ENCODE measurements at regions not wholly inside any gene's neighbourhood (a gene's known extent, or its start where the extent isn't known, plus 50 kb on each side); places are given as distances from the start of the nearest gene placed in this dataset.
A peak's percentile ranks its signal among the peaks of the same experiment; 100 is the strongest.

DNA sequence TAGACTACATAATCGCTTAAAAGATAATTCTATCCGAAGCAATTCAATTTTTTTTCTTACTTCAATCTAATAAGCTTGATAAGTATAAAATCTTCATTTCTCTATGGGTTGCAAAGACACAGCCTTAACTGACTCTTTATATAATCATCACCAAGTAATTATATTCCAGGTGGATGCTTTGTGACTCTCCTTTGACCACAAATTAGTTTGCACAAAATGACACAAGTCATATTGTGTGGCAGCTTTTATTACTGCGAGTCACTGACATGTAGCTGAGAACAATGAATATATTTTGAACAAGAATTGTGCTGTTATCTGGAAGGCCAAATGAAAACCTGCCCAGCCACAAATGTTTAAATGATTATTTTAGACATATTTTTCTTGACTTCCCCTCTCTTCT lies 1727.8 kb downstream of the ARAP2 start:
- peak; percentile 65 for DNase-seq

DNA sequence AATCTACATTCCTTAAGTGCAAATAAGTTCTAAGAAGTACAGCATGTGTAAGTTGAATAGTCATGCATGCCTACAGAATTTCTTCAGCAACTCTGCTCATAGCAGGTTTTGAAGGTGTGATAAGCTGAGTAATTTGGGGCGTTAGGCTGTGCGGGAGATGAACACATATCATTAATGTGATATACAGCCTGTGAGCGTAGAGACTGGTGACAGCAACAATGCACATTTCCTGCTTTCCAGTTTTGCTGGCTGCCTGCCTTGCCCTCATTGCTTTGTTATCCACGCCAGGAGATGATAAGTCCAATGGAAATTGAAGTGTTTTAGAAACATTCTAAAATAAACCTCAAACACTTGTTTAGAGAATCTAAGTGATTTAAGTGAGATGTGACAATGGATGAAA lies 1709.4 kb downstream of the ARAP2 start:
- no peak for DNase-seq

DNA sequence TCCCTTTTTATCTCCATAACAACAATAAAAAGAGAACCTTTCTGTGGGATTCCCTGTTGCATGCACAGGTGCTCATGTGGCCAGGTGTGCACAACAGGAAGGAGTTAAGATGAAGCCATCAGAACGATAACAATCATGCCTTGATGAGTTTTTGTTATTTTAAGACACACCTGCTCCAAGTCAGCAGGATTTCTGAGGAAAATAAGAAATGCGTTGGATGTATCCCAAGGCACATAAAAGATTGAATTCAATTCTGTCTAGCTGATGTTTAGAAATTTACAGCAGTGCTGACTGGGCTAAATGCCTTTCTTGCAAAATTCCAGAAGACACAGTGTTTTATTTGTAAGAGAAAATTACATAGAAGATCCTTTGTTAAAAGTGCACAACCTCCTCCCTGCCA lies 1678.2 kb downstream of the ARAP2 start:
- DNase-seq, result peak; percentile 61

DNA sequence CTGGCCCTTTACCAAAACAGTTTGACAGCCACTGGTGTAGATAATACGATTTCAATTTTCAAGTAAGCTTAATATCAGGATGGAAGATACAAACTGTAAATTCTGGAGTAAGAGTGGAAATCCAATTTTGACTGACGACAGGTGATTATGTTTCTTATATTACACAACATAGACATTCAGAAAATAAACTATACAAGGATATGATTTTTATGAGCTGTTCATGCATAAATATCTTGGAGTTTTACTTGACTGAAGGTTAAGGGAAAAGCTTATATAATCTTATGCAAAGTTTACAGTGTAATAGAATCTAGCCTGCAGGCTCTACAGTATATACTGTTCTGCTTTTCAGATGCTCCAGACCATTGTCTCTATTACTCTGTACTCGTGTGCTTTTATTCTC lies 1672.3 kb downstream of the ARAP2 start:
- DNase-seq, result no peak

DNA sequence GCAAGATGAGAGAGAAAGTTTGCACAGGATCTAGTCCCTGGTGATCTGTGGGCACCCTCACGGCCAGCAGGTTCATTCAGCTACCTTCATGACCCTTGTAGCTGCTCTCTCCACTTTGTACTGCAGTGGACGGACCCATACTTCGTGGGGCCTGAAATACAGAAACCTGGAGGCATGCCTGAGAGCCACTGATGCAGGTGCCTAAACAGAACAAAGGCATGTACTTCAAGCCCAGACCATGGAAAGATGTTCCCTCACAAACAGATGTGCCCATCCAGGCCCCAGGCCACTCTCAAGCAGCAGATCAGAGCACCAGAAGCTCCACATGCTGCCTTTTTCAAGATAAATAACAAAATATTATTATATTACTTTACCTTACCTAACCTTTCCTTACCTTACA lies 1629.0 kb downstream of the ARAP2 start:
- no peak for DNase-seq

DNA sequence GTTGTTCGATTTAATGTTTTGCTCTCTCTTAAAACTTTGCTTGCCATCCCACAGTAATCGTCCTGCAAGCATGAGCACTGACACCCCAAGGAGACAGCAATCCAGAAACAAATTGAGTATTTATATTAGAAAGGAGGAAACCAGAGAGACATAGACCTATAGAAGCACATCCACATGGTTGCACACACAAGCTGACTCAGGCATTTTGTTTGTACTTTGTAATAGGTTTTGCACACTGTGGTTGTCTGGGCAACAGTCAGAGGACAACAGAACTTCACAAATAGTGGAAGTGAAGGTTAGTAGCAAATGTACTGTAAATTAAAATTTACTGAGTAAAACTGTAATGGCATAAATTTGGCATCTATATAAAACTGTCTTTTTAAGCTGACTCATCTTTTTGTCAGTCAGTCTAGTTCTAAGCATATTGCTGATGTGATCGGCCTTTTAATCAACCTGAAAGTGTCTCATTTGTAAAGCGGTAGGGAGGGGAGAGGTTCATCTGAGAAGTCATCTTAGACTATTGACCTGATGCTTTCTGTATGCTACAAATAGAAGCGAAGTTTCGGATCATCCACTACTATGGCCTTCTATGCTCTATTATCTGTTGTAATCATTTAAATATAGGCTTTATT lies 1624.7 kb downstream of the ARAP2 start:
- no peak for DNase-seq

DNA sequence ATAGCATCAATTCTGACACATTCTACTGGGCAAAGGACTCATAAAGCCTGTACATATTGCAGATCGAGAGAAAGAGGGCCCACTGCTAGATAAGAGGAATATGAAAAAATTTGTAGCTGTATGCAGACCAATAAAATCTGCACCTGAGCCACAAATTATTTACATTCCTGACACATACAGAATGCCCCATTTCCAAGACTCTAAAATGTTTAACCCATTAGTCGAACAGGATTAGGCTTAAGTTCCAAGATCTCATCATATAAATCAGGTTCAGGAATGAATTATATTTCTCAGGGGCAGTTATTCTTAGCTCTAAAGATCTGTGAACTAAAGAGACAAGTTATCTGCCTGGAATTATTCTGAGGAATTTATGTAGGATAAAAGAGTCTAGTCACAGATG lies 1615.8 kb downstream of the ARAP2 start:
- DNase-seq, result no peak

DNA sequence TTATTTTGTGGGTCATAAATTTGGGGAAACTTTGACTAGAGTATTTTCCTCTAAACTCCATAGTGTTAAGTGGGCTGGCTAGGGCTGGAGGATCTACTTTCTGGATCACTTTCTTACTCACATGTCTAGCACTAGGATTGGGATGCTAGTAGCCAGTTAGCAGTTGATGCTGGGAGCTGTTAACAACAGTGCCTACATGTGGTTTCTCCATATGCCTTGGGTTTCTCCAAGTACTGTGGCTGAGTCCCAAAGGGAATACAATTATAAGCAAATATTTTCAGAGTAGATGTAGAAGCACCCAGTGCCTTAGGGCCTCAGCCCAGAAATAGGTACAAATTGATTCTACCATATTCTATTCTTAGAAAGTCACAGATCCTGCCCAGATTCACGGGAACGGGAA lies 1614.9 kb downstream of the ARAP2 start:
- no peak for DNase-seq

DNA sequence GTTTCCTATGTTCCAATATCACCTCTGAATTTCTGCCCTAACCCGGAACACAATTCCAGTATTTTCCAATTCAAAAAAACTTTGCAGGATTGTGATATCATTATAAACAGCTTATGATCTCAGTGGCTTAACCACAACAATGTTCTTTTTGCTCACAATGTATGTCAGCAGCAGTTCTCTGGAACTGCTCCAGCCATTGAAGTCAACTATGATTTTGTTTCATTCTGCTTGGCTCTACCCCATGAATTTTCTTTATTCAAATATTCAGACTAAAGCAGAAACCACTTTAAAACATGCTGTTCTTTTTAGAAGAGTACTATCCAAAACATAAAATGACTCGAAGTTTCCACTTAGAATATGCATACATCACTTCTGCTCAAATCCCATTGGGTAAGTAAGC lies 1611.1 kb downstream of the ARAP2 start:
- no peak for DNase-seq

DNA sequence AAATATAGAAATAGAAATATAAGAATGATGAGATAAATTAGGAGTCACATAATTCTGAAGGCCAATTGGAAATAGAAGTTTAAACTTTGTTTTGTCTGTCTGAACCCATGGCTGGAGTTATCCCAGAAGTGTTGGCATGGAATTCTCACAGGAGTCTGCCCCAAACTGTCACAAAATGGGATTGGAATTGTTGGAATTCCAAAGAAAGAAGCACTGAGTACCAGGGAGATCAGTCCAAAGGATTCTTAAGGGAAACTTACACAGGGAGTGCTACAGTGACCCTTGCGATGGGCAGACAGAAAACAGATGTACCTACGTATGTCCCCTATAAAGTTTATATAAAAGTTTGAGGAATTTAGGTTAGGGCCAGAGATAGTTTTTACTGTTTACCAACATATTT lies 1607.7 kb downstream of the ARAP2 start:
- DNase-seq, result no peak

DNA sequence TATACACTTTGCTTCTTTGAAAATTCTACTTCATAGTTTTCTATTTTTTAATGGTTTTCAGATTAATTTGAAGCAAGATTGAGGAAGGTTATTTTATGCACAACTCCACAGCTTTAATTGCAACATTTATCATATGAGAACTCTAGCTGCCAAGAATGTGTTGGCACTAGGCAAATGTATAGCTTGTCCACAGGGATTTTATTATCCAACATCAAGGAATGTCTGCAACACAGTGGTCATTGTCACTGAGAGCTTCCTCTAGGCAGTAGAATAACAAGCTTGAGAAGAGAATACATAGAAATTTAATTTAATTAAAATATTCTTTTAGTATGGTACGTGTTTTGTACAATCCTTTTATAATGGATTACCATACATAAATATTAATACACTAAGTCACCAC lies 1600.8 kb downstream of the ARAP2 start:
- no peak for DNase-seq

DNA sequence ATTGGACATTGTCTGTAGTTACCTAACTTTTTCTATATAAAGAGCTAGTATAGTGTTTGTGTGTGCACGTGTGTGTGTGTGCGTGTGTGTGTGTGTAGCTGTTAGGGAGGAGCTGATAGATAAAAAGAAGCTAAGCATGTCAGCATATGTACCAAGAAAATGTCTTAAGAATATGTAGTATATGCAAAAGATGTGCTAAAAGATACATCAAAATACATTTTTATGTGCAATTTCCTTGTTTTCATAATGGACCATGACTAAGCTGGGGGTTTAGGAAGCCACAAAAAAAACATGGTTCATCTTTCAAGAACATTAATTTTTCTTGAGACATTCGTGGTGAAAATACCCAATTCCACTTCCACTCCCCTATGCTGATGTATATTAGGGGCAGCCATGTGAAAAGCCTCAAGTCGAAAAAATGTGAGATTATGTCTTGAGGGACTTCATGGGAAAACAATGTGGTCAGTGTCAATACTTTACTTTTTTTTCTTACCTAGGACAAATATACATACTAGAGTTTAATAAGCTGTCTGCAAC lies 1599.7 kb downstream of the ARAP2 start:
- no peak for DNase-seq

DNA sequence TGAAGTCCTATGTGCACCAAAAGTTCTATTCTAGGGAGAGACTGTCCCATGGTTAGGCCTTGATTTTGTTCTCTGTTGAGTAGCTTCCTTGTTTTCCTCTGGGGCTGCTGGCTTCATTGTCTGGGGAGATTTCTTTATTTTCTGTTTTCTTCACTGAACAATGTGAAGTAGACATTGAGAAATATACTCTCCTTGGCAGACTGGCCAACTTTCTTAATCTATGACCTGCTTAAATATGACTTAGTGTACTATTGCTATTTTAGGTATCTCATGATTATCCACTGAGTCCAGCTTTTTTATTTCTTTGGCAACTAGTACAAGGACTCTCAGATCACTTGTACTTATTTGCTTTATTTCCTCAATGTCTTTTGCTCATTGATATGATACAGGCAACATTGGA lies 1594.6 kb downstream of the ARAP2 start:
- DNase-seq, result no peak

DNA sequence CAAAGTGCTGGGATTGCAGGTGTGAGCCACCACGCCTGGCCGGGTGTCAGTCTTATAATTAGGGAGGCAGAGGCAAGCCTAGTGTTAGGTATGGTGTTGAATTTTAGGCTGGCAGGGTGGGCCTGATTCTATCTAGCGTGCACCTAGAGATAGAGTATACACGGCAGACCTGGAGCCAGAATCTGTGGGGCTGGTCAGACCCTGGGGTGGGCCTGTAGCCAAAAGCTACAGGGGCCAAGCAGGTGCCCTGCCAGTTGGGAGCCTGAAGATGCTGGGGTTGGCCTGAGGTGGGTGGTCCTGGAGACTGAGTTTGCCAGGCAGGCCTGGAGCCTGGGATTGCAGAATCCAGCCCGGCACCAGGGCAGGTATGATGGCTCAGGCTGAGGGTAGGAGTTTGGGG lies 1580.3 kb downstream of the ARAP2 start:
- no peak for DNase-seq

DNA sequence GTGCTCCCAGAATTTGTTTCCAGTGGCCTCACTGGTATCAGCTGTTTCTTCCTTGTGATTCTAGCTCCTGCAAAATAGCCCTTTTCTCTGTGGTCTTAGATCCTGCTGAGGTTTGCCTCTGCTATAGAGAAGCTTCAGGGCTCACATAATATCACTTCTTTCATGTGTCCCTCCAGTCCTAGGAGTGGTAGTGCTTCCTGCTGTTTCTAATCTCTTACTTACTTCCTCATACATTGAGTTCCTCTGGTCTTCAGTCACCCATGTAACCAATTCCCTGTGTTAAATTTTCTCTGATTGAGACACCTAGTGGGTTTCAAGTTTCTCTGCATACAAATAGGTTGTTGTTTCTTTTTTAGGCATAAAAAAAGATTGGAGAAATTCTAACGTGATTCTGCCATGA lies 1567.9 kb downstream of the ARAP2 start:
- no peak for DNase-seq

DNA sequence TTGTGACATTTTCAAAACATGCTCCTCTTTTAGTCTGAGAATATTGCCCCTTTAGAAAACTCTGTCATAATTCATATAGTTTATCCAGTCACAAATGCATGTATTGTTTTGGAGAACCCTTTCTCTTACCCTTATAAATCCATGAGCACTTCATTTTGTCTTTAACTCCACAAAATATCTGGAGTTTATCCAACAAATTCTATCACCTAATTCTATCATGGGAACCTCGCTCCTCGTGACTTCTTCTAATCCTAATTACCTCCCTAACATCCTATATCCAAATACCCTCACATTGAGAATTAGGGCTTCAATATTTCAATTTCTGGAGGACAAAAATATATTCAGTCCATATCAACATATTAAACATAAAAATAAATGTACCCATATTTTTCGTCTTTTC lies 1565.9 kb downstream of the ARAP2 start:
- no peak for DNase-seq

DNA sequence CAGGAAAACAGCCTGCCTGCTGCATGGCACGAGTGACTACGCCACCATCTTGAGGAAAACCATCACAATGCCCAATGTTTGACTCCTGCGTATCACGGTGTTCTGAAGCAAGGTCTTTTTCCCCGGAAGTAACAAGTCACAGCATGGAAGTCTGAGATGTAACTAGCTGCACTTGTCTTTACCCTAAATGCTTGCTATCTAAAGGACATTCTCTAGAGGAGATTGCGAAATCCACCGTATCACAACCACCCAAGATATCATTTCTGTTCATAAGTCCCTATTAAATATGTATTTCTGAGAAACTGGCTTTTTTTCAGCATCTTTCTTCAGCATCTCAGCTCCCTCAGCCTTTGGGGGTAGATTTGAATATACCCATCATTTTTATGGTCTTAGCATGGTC lies 1565.1 kb downstream of the ARAP2 start:
- no peak for DNase-seq

DNA sequence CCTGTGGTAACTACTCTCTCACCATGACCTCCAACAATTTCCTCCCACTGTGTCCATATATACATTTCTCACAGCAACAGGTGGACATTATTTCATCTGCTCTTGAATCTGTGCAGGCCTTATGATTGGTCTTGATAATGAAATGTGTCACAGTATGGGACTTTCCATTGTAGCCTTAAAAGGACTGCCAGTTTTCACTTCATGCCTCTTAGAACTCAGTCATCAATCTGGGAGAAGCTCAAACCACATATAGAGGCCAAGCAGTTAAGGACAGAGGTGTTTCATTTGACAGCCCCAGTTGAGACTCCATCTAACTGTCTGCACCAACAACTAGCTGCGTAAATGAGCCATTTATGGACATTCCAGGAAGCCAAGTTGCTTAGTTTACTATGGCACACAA lies 1534.8 kb downstream of the ARAP2 start:
- no peak for DNase-seq

DNA sequence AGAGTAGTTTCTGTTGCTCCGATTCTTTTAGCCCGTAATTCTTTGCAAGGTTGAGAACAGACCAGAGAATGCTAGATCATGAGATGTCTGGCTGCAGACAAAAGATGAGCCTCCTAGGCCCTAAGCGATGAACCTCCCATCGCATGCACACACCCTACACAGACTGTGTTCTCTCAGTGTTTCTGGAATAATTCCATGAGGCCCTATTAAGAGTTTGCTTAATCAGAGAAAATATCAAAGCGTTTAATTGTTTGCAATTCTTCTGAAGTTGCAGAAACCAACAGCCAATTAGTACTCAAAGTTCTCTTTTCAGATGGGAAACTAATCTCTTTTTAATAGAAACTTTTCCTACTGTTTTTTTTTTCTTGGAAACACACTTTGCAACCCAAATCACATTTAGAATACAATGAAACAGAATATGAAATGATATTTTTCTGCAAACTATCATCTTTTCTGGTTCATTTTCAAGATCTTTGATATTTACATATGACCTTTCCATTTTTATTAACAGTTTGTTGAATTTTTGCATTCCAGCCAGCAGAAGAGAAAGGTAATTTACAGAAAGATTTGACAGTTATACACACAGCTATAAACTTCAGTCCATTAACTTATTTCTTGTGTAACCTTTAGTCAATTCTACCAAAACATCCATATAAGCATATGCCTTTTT lies 1525.6 kb downstream of the ARAP2 start:
- DNase-seq, result no peak

DNA sequence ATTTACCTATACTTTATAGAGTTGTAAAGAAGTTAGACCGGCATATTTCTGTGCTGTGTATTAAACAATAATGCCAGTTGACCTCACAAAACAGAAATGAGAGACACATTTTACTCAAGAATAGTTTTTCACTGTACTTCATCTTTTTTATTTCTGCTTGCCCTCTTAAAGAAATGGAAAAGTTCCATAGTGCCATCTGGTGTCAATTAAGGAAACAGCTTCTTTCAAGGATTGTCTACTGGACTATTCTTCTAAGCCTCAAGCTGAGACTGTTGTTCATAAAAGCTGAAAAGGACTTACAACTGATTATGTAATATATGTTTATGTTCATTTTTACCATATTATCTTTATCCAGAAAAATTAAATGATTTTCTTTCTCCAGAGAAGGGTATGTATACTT lies 1523.7 kb downstream of the ARAP2 start:
- DNase-seq, result peak; percentile 64

DNA sequence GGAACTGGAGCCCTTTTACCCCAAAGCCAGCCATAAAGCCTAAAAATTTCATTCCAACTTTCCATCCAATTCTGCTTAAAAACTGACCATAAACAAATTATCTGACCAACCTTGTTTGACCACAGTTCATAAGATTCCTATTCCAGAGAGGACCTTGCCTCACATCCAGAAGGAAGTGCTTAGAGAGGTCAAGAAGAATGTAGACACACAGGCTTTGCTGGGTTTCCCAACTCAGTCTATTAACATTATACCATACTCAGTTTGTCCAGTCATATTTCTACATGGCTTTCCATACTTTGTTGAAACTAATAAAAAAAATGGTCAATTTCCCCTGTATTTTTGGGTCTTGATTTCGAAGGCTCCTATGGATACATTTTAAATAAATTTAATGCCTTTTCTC lies 1522.5 kb downstream of the ARAP2 start:
- no peak for DNase-seq

DNA sequence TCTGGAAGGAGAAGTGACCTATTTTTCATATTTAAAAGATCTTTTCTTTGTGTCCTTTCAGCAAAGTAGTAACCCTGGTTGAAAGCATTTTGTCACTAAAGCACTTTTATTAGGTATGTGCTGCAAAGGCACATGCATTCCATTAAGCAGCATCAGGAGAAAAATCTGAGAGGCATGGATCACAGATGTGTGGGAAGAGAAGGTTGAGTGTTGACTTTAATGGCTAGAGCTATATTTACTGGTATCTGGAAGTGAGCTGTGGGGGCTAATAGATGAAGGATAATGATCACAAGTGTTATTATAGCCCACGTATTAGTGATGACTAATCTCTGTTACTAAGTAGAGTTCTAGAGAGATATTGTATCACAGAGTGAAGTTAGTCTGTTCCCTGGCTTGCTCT lies 1520.7 kb downstream of the ARAP2 start:
- no peak for DNase-seq

DNA sequence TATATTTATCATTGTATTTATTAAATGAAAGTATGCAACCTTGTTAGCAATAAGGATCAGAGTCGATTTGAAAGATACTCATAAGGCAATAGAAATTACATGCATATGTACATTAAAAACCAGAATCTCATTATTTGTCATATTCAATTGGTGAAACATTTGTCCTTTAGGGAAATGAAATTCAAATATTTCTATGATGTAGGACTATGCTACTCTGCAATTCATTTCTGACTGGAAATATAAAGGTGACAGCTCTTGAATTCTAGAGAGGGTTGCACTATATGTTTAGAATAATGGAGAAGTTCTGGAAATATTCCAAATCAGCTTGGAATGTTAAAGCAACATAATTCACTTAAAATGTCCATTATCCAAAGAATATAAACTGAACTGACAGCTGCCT lies 1519.8 kb downstream of the ARAP2 start:
- DNase-seq, result no peak

DNA sequence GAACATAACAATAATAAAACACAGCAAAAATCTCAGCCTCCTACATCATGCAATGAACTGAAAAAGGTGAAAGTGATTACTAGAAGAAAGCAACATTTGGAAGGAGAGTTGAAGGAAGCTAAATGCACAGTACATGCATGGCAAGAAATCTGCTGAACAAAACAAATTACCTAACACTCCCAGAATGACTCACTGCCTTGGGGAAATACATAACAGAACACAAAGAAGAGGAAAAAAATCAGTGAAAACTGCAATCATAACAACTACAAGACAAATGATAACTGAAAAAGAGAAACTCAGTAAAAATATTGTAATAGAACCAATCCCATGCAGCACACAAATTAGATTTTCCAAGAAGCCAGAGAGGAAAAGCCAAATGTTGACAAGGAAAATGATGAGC lies 1513.2 kb downstream of the ARAP2 start:
- DNase-seq, result no peak

All from COR-L47 (cell line).